Hematopoietic multipotent progenitor cell treated with erythropoietin and hydrocortisone succinate and interleukin-3 and kit ligand, for 8 days (in vitro differentiated cells): ENCODE measurements at regions not wholly inside any gene's neighbourhood (a gene's known extent, or its start where the extent isn't known, plus 50 kb on each side); places are given as distances from the start of the nearest gene placed in this dataset.

ENCODE experiments used
- DNase-seq: peaks from one replicate; pipeline ENCODE4 v3.0.0-alpha.2; 2015

DNA sequence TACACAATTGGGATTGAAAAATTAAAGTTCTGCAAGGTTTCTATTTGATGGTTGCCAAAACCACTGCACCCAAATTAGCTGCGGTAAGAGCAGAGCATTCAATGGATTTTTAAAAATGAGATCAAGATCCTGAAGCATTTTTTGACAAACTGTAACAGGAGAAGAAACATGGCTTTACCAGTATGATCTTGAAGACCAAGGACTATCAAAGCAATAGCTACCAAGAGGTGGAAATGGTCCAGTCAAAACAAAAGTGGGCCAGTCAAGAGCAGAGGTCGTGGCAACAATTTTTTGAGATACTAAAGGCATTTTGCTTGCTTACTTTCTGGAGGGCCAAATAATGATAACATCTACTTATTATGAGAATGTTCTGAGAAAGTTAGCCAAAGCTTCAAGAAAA, 186.8 kb downstream of the RDH14 start:
- DNase-seq = no peak

DNA sequence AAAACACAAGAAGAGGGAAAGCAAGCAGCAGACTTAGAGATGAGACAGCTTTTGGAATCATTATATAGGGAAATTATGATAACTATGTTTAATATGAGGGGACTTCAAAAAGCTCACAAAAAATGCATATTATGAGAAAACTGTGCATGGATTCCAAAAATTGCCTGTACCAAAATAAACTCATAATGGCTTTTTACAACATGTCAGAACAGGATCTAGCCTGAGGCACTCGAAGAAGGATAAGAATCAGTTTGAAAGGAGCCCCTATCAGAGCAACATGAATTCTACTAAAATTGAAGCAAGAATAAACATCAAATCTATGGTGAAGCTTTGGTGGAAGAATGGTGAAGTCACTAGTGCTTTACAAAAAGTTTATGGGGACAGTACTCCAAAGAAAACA, 187.4 kb downstream of the RDH14 start:
- DNase-seq = no peak

DNA sequence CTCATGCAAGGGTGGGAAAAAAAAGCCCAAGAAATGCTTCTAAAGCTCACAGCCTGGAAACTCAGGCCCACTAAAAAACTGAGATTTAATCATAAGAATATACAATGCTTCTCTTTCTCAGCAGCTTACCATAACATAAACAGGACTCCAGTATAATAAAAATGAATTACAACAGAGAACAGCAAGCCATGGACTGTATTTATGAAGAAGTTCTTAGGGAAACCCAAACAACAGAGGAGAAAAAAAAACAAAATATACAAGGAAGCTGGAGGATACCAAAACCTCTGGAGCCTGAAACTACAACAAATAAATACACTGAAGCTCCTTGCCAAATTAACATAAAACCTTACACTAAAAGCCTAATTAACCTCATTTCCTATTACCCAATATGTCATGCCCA, 187.8 kb downstream of the RDH14 start:
- no peak for DNase-seq

DNA sequence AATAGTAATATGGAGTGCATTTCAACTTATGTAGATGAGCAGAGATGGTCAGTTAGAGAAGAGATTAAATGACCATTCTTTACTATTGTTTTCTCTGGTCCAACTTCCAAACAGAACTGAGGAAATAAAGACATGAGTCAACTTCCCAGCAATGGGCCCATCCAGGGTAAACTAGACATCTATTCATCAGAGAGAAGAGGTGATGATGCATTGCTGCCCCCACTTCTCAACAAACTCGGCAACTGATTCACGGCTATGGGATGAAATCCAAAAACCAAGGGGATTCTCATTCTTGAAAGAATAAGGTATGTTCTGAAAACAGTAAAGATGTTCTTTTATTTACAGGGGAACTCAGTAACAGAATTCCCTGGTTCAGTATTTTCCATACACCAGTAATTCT, 190.7 kb downstream of the RDH14 start:
- DNase-seq = no peak

DNA sequence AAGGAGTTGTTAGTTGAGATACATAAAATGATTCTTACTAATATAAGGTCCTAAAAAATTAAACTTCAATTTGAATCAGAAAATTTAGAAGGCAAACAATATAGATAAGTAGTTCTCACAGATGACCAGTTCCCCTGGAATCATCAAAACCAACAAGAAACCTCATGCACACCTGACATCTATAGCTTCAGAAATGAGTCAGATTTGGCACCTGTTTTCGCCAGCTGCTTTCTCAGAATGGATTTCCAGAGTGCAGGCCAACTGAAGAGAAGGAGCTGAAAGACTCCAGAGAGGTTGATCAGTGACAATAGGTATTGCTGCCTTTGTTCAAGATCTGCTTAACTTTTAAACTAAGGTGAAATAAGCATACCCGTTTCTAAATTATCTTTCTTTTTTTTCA, 192.4 kb downstream of the RDH14 start:
- no peak for DNase-seq

DNA sequence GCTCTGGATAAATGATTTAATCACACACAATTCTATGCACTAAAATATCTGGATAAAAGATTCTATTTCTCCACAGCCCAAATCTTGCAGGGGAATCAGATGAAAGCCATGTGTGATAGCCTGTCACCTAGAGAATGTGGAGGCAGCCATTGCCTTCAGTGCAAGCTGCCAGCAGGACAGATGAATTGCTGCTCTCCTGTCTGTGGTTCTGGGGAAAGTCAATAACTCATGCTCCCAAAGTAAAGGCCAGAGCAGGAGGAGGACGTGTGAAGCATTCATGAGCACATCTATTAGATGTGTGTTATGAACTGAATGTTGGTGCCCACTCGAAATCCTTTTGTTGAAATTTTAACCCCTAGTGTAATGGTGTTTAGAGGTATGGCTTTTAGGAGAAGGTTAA, 195.1 kb downstream of the RDH14 start:
- no peak for DNase-seq

DNA sequence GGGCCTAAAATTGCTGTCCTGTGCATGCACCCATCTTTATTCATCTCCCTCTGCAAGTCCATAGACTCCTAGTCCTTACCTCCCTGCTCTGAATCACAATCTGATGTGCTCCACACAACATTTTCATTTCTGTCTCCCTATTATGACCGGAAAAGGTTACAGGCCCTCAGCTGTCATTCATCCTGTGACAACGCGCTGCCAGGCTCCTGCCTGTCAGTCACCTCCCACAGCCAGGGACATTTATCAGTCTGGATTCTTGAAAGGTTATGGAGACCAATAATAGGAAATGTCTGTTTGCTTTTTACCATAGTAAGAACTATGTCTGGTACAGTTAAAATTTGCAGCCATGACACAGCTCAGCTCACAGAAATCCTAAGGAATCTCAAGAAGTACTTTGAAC, 197.1 kb downstream of the RDH14 start:
- DNase-seq = no peak

DNA sequence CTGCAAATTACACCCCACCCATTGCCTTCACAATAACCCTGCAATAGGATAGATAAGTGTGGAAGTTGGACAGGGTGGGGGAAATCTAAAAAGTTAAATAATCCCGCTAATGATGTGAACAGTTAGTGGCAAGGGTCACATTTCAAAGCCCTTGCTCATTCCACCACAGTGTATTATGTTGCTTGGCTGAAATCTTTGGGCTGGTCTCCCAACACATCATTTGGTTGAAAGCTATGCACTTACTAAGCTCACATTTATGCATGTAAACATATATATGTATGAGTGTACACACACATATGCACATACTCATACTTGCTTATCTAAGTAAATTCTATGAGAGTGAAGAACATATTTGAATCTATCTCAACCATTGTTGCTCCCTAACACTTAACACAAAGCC, 197.8 kb downstream of the RDH14 start:
- no peak for DNase-seq

DNA sequence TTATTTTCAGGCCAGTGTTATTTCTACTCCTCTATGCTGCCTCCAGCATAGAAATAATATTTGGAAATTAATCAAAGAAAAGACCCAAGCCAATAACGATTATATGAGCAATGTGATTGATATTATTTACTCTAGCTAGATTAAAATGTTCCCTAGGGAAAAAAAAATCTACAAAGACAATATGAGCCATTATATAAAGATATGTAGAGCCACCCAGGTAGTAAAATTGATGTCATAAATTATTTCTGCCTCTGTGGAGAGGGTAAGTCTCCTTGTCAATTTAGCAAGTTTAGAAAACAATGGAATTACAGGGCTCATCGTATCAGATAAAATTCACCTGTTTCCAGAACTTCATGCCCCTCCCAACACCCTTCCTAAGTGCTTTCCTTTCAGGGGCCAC, 202.9 kb downstream of the RDH14 start:
- no peak for DNase-seq

DNA sequence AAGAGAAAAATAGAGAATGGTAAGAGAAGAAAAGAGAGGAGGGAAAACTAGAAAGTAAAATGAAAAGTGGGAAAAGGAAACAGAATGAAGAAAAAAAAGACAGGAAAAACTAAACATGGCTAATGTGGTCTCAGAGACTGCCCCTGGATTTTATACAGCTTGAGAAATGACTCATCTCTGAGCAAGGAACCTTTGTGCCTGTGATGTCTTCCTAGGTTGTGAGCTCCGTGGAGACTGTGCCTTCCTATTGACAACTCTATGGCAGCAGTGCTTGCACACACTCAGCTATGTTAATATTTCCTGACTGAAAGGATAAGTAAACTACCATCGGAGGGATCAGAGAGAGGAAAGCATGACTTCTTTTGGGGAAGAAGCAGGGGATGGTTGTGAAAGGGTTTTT, 203.8 kb downstream of the RDH14 start:
- DNase-seq = no peak

DNA sequence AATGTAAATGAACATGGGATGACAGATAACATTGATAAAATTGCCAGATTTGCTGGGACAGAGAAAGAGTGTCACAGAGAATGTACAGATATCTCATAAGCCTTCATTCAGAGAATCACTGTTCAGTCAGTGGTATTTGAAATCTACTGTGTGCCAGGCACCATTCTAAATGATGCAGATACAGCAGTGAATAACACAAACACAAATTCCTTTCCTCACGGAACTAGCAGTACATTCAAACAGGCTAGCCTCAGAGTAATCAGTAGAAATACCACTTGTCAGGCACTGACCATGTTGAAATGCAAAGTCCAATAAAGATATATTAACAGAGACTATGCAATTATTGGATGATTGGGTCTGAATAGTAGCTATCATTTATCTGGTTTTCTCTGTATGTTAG, 211.0 kb downstream of the RDH14 start:
- DNase-seq = no peak

DNA sequence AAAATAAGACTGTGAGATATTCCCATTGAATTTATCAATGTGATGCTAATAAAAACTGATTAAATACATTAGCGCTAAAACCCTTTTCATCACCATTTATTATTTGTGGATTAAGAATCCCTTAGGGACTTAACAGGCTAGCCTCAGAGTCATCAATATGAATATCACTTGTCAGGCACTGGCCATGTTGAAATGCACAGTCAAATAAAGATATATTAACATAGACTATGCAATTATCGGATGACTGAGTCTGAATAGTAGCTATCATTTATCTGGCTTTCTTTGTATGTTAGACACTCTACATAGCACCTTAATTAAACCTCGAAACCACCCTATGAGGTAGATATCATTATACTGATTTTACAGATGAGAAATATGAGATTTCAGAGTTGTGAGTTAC, 213.6 kb downstream of the RDH14 start:
- no peak for DNase-seq

DNA sequence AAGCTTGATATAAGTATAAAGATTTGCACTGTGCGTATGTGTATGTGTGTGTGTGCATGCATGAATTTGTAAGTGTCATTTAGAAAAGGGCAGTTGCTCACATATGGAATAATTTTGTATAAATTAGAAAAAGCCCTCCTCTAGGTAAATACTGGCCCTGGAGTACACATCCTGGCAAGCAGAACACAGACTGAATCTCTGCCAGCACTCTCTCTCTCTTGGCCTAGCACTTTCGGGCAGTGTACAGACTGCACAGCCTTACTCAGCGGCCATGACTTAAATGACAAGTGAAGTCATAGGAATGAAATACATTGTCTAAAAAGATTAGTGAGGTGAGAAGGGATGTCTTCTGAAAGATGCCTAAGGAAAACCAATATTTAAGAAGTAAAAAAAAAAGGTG, 214.1 kb downstream of the RDH14 start:
- DNase-seq = no peak

DNA sequence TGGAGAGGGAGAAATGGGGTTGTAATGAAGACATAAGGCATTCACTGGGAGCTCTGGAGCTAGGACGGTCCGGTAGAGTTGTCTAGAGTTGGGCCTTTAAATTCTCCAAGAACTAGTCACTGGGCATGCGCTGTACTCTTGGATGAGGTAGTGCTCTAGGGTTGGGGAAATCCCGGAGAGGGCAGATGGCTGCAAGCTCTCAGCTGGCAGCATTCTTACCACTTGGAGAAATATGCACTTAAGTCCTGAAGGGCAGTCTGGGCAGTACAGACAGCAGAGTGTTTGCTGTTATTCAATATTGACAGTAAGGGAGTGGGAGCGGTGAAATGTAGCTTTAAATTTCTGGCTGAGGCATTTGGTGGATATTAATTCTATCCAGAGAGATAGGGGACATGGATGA, 214.6 kb downstream of the RDH14 start:
- DNase-seq = no peak

DNA sequence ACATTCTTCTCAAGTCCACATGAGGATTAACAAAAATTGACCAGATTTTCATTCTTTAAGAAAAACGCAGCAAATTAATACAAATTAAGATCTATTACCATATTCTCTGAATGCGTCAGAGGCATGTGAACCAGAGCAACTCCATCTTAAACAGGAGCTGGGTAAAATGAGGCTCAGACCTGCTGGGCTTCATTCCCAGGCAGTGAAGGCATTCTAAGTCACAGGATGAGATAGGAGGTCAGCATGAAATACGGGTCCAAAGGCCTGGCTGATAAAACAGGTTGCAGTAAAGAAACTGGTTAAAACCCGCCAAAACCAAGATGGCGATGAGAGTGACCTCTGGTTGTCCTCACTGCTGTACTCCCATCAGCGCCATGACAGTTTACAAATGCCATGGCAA, 217.6 kb downstream of the RDH14 start:
- DNase-seq = no peak

DNA sequence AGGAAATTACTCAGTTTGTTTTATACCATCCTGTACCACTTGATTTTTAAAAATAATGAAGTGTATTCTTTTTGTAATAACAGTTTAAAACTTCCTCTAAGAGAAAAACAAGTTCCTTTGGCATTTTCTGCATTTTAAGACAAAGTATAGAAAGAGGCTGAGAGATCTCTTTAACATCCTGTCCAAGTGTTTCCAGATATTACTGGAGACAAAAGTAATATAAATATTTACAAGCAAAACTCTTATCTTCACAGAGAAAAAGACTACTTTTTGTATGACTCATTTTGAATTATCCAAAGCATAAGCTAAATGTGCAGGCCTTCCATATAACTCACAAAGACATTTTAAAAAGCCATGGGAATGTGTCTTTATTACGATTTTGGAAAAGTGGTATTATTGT, 221.1 kb downstream of the RDH14 start:
- no peak for DNase-seq

DNA sequence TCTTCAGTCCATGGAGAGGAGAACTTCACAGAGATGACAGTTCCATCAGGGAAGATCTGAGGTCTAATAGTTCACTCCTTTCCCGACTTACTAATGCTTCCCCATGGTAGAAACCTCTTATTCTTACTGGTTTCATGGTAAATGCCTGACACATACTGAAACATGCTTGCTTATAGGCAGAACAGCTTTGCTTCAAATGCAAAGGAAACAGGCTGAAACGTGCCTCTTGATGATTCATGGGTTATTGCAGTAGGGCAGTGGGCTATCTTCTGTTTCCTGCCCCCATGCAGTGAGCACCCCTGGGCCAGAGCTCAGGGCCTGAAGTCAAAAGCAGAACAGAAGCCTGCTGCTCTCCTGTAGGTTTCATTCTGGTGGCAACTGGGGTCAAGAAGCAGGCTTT, 223.5 kb downstream of the RDH14 start:
- DNase-seq = no peak

DNA sequence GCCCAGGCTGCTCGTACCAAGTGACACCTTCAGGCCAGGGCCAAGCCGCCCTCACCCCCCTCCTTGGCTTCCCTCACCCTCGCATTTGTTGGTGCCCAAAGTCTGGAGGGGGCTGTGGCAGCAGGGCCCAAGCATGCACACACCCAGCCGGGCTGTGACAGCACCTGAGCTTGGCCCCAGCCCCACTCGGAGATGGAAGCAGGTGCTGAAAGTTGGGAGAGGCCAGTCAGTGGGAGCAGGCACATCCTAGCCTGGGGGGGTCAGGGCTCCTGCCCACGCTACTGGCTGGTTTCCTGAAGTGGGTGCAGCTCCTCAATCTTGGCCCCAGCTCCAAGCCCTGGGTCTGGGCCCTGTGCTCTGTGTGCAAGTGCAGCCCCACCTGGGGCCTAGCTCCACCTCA, 228.0 kb downstream of the RDH14 start:
- DNase-seq = no peak

DNA sequence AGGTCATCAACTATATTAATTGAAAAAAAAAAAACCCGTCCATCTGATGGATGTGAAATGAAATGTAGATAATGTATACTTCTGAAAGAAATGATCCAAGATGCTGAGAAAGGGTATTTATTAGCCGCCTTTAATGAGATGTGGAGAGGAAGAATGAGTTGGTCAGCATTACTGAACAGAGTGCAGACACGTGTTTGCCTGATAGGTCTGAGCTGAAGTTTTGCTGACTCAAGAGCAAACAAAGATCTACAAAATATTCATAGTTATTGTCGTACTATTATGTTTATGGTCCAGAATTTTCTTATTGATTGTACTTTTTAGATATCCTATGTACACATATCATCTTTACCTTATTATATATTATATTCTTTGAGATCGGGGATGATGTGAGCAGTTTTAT, 235.3 kb downstream of the RDH14 start:
- no peak for DNase-seq

DNA sequence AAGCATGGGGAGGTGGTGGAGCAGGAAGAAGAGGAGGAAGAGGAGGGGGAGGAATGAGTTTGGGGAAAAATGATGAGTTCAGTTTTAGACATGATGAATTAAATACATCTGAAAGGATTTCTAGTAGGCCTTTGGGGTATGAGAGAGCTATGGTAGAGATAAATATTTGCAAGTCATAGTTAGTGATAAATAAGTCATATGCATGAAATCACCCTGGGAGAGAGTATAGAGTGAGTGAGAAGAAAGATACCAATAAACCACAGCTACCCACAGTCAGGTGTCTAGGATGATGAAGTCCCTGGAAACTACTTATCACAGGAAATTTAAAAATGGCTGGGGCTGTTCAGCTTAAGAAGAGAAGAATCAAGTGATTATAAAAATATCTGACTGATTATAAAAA, 240.5 kb downstream of the RDH14 start:
- no peak for DNase-seq

DNA sequence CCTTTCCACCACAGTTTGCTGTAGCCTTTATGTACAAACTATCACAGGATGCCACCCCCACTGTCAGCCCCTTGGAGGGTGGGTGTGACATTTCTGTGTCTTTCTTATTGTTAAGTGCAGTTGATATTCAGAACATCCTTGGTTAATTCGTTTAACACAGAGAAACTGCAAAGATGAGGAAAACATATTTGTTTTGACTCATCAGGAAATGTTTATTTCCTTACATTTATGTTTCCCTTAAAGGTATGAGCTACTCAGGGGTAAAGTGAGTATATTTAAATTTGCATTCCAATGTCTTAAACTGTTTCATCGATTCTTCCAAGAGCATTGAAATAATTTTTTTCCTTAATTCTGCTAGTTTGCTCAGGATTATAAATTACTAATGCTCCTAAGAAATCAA, 243.4 kb downstream of the RDH14 start:
- no peak for DNase-seq

DNA sequence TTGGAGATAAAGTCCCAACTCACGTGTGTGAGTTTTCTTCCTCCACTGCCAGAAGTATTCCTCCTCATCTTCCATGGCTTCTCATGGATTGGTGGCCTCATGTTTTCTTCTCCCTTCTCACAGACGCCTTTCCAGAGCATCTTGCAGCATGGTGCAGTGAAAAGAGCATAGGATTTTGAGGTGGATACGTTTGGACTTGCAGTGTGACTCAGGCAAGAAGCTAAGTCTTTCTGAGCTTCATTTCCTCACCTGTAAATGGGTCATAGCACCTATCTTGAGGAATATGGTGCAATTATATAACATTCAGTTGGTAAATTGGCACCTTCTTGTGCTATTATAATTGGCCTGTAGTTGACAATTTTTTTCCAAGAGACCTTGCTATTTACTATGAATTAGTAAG, 247.6 kb downstream of the RDH14 start:
- DNase-seq = no peak

DNA sequence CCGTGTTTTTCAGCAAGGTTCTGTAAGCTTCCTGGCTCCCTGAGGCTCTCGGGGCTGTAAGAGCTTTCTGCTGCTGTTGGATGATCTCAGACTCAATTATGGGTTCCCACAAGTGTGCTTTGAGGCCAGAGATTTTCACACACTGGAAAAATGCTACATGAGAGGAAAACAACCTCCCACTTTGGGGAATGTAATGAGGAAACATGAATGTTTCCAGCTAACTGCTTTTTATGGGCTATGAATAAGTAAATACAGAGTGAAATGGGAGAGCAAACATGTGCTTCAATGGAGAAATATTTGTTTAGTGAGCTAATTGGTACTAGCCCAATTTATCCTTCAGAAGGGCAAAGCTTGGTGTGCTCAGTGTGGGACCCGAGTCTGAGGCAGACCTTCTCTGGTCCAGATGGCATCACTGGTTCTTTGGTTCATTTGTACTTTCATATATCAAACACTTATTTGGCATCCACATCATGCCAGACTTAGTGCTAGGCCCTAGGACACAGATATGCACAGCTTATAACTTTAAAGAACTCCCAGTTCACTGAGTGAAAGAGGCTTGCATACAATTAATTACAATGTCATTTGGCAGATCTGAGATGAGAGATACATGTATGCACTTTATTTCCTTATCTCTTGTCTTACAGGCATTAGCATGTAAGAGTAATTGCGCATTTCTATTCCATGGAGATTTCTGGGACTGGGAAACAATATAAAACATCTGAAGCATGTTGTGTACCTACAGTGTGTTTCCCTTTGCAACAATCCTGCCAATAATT, 248.8 kb downstream of the RDH14 start:
- no peak for DNase-seq

DNA sequence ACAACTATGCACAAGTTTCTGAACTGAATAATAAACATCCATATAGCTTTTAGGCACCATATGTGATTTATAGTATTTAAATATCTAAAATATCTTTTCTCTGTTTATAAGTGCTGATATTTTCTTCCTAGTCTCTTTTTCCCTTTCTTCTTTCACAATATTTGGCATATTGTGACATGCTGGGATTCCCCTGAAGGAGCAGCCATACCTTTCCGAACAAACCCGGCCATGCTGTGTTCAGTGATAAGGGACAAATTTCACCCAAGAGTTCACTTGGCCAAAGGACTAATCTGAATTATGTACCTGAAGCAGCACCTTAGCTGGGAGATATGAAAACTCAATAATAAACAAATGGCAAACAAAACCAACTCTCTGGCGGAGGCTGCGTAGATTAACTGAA, 250.8 kb downstream of the RDH14 start:
- DNase-seq = no peak

DNA sequence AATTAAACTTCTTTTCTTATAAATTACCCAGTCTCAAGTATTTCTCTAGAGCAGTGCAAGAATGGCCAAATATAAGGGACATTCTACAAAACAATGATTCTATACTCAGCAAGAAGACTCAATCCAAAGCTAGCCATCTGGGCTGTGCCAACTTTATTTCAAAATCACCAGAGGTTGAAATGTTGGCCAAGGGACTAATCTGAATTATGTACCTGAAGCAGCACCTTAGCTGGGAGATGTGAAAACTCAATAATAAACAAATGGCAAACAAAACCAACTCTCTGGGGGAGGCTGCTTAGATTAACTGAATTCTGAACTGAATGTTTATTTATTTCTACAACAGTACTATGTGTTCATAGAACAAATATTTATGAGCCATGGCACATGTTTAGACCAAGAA, 251.3 kb downstream of the RDH14 start:
- DNase-seq = no peak

DNA sequence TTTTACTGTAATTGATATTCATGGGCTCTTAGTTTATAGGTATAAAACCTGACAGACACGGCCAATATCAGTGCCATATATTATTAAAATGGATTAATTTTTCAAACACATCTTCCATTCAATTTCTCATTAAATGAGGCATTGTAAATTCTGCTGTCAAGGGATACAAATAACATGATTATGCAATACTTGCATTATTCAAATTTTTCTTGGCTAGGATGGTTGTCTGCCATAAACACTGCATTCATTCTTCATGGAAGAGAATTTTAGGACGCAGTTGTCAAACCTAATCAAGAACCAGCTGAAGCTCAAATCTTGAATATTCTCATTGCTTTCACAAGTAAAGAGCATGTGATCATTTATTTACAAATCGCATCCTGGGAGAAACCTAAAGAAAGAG, 255.6 kb downstream of the RDH14 start:
- DNase-seq = no peak
